GM12865 (cell line): ENCODE measurements at regions not wholly inside any gene's neighbourhood (a gene's known extent, or its start where the extent isn't known, plus 50 kb on each side); places are given as distances from the start of the nearest gene placed in this dataset.

Experiments used
- DNase-seq: peaks from one replicate; pipeline ENCODE4 v3.0.0; 2010; ENCODE audit warnings: low read depth
- H3K4me3 ChIP-seq: 2 replicates; pipeline ENCODE4 v1.5.1; 2011; ENCODE audit warnings: mild to moderate bottlenecking, low read depth, low read length, control low read depth
- CTCF ChIP-seq: IDR thresholded peaks from 2 replicates; pipeline ENCODE4 v1.5.1; 2011; ENCODE audit warnings: low read length, control low read depth, low read depth, inconsistent platforms; ENCODE audit not compliant: insufficient read depth; ENCODE audit errors: missing control alignments

GRCh38 chr3:197424266-197424665 lies 125.9 kb upstream of the DLG1 start:
- no peak for TF ChIP-seq CTCF
- DNase-seq, result no peak
- no peak overlapping the region for H3K4me3 ChIP-seq

GRCh38 chr3:197423376-197423775 lies 125.0 kb upstream of the DLG1 start:
- TF ChIP-seq CTCF, result no peak
- DNase-seq, result no peak
- no peak overlapping the region for H3K4me3 ChIP-seq

GRCh38 chr3:197422506-197422905 lies 124.1 kb upstream of the DLG1 start:
- TF ChIP-seq CTCF, result no peak
- no peak overlapping the region for H3K4me3 ChIP-seq
- DNase-seq, result no peak

- no peak for TF ChIP-seq CTCF
- DNase-seq, result no peak
- no peak overlapping the region for H3K4me3 ChIP-seq
Measured at GRCh38 chr3:197421021-197421420, 122.6 kb upstream of the DLG1 start.

- H3K4me3 ChIP-seq, result no peak overlapping the region
- no peak for TF ChIP-seq CTCF
- DNase-seq, result no peak
Measured at GRCh38 chr3:197420566-197420965, 122.2 kb upstream of the DLG1 start.

- TF ChIP-seq CTCF, result no peak
- H3K4me3 ChIP-seq, result no peak overlapping the region
- no peak for DNase-seq
Measured at GRCh38 chr3:197420115-197420514, 121.7 kb upstream of the DLG1 start.

- H3K4me3 ChIP-seq, result no peak overlapping the region
- no peak for DNase-seq
- no peak for TF ChIP-seq CTCF
Measured at GRCh38 chr3:197419696-197420095, 121.3 kb upstream of the DLG1 start.
